HG02763 (cell line): ENCODE measurements at regions not wholly inside any gene's neighbourhood (a gene's known extent, or its start where the extent isn't known, plus 50 kb on each side); places are given as distances from the start of the nearest gene placed in this dataset.
"Not testable (repeated sequence)": the region's sequence is repeated elsewhere in the genome, so short reads cannot be mapped to it uniquely, and the experiment has no call there.

Source experiments
- ATAC-seq: cut with Tn5 transposase; IDR thresholded peaks from one replicate; pipeline ENCODE4 v1.9.1; 2021; ENCODE audit warnings: mild to moderate bottlenecking, moderate library complexity; ENCODE audit not compliant: unreplicated experiment

GRCh38 chr9:91019871-91020270, 218.3 kb downstream of the SYK start:
- ATAC-seq = not testable (repeated sequence)

- ATAC-seq = not testable (repeated sequence)
Measured at GRCh38 chr9:91021656-91022055, 220.0 kb downstream of the SYK start.

GRCh38 chr9:91023741-91024140, 222.1 kb downstream of the SYK start:
- no peak for ATAC-seq

- ATAC-seq = no peak
Measured at GRCh38 chr9:91024841-91025240, 223.2 kb downstream of the SYK start.

GRCh38 chr9:91025856-91026255, 224.2 kb downstream of the SYK start:
- no peak for ATAC-seq

GRCh38 chr9:91026266-91026665, 224.6 kb downstream of the SYK start:
- no peak for ATAC-seq

GRCh38 chr9:91027005-91027404, 225.4 kb downstream of the SYK start:
- ATAC-seq = no peak

- ATAC-seq = no peak
Measured at GRCh38 chr9:91028166-91028827, 226.7 kb downstream of the SYK start.

- ATAC-seq = no peak
Measured at GRCh38 chr9:91029650-91030361, 228.2 kb downstream of the SYK start.

- ATAC-seq = no peak
Measured at GRCh38 chr9:91032121-91032531, 230.5 kb downstream of the SYK start.

GRCh38 chr9:91033270-91033669, 231.7 kb downstream of the SYK start:
- ATAC-seq = no peak

- ATAC-seq = no peak
Measured at GRCh38 chr9:91033797-91034196, 232.2 kb downstream of the SYK start.

GRCh38 chr9:91034521-91034920, 232.9 kb downstream of the SYK start:
- no peak for ATAC-seq

GRCh38 chr9:91034976-91035824, 233.6 kb downstream of the SYK start:
- no peak for ATAC-seq

GRCh38 chr9:91035825-91036208, 234.2 kb downstream of the SYK start:
- no peak for ATAC-seq

- no peak for ATAC-seq
Measured at GRCh38 chr9:91036356-91036755, 234.7 kb downstream of the SYK start.

GRCh38 chr9:91036826-91037510, 235.3 kb downstream of the SYK start:
- ATAC-seq = no peak

GRCh38 chr9:91037511-91038482, 236.2 kb downstream of the SYK start:
- no peak for ATAC-seq

GRCh38 chr9:91038483-91039124, 237.0 kb downstream of the SYK start:
- ATAC-seq = no peak
